ENCODE measurements at regions not wholly inside any gene's neighbourhood (a gene's known extent, or its start where the extent isn't known, plus 50 kb on each side); places are given as distances from the start of the nearest gene placed in this dataset.

GRCh38 chr9:79012561-79012960, 559.2 kb upstream of the TLE4 start:
- no peak for DNase-seq (ENCODE audit: low read depth in 2 of 2)

GRCh38 chr9:79013715-79014610, 557.8 kb upstream of the TLE4 start:
- DNase-seq (ENCODE audit: low read depth in 2 of 2), result no peak

DNA sequence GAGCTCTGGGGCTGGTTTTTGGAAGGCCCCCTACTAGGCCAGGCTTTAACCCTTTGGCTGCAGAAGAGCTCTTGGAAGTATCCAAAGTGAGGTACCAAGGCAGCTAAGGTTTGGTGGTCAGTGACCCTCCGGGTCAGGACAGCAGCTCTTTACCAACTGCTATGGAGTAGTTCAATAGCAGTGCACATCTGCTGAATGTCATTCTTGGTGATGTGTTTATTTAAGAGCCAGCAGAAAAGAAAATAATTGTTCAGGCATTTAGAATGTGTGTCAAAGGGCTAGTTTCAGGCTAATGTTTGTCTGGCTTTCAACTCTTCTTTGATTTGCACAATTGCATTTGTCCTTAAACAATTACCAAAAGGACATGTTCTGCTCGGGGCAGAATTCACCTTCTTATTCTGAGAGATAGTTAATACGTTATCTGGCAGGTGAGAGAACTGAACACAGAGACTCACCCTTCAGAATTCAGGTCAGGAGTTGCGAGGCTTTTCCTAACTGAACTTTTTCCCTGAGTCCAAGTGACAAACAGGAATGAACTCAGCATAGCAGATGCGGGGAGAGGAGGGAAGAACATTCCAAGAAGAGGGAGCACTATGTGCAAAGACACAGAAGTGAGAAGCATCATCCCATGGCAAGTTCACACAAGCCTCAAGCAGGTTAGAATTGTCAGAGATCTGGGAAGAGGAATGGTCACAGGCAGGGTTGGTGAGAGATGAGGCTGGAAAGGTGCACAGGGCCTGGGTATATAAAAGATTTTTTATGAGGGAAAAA, 556.7 kb upstream of the TLE4 start:
- DNase-seq (ENCODE audit: low read depth in 2 of 2), result no peak

DNA sequence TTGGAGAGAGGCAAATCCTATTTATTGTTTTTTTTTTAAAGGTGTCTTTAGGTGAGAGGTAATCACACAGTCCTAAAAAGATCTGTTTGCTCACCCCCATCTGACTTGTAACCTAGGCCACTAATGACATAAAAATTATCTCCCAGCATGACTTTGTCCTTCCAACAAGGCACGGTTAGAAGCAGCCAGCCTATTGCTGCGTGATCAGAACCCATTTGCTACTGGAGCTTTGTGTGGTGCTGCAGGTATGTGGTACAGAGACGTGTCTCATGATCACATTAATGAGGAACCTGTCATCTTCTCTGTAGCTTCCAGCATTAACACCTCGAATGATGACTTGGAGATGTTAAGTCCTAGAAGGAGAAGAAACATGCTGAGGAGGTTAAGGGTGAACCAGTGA, 555.8 kb upstream of the TLE4 start:
- DNase-seq (ENCODE audit: low read depth in 2 of 2), result no peak

DNA sequence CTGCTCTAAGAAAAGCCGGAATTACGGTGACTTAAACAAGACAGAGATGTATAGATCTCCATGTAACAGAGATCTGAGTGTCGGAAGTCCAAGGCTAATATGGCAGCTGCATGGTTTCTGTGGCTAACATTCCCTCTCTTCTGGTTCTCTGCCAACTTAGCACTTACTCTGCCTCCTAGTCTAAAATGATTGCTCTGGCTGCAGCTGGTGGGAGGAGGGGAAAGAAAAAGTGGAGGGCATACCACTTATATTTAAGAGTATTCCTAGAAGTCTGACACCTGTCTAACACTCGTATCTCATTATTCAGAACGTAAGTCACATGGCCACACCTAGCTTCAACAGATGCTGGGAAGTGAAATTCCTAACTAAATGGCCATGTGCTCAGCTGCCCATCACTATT, 551.5 kb upstream of the TLE4 start:
- DNase-seq (ENCODE audit: low read depth in 2 of 2), result no peak

GRCh38 chr9:79021084-79021483, 550.7 kb upstream of the TLE4 start:
- DNase-seq (ENCODE audit: low read depth in 2 of 2), result no peak

DNA sequence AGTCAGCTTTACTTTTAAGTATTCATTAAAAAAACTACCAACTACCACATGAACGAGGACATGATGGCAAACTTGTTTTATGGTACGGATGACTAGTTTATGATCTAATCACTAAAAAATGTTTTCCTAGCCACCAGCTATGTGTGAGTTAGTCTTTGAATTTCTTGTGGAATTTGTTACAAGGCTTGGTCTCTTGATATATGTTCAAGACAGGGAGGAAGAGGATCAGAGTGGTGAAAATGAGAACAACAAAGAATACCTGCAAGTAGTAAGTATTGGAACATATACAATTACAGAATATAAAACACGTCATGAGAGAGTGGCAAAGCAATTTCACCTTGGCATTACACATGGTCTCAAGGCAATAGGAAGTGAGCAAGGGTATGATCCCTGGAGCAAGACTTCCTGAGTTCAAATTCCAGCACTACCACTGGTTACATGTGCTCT, 548.6 kb upstream of the TLE4 start:
- DNase-seq (ENCODE audit: low read depth in 2 of 2), result no peak

DNA sequence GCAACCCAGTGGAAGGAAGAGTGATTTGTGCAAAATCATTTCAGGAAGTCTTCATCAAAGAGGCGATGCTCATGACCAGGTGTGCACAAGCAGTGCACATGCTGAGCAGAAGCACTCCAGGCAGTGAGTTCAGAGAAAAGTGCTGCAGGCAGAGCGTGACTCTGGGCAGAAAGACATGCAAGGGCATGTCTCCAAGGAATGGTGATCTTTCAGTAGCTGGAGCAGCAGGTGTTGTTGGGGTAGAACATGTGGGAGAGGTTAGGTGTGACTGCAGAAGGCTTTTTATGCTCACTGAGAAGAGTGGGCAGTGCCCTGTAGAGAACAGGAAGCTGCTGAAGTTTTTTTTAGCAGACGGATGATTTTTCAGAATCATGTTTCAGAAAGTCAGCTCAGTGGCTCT, 545.4 kb upstream of the TLE4 start:
- DNase-seq (ENCODE audit: low read depth in 2 of 2), result no peak

DNA sequence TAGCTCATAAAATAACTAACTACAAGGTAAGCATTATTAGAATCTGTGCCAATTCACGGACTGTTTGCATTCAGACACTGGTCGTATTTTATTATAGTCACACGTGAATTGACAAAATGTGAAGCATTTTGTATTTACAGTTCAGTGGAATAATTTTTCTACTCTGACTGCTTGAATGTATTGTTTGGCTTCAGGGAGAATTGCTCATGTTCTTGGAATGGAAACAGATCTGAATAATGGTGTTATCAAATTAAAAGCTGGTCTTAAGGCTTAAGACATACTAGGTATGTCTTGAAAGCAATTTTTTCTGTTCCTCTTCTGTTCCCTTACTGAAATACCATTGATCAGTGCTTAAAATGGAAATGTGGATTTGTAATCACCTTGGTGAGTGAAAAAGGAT, 543.7 kb upstream of the TLE4 start:
- no peak for DNase-seq (ENCODE audit: low read depth in 2 of 2)

- no peak for DNase-seq (ENCODE audit: low read depth in 2 of 2)
Observed at GRCh38 chr9:79034583-79034982, 537.2 kb upstream of the TLE4 start.

DNA sequence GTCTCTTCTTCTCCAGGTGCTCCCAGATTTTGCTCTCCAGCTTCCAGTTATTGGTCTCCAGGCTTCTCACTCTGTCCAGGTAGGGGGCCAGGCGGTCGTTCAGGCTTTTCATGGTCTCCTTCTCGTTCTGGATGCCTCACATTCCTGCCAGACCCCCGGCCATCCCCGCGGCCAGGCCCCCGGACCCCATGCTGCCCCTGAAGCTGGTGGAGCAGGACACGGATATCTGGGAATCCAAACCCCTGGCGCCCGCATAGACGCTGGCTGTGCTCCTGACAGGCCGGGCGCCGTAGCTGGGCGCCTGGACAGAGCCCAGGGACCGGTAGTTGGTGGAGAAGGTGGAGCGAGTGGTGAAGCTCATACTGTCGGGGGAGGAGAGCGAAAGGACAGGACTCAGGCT, 534.4 kb upstream of the TLE4 start:
- DNase-seq (ENCODE audit: low read depth in 2 of 2), result no peak

GRCh38 chr9:79040671-79041070, 531.1 kb upstream of the TLE4 start:
- no peak for DNase-seq (ENCODE audit: low read depth in 2 of 2)

- DNase-seq (ENCODE audit: low read depth in 2 of 2), result no peak
Observed at GRCh38 chr9:79041266-79041665, 530.5 kb upstream of the TLE4 start.

GRCh38 chr9:79043916-79044315, 527.8 kb upstream of the TLE4 start:
- DNase-seq (ENCODE audit: low read depth in 2 of 2), result no peak

DNA sequence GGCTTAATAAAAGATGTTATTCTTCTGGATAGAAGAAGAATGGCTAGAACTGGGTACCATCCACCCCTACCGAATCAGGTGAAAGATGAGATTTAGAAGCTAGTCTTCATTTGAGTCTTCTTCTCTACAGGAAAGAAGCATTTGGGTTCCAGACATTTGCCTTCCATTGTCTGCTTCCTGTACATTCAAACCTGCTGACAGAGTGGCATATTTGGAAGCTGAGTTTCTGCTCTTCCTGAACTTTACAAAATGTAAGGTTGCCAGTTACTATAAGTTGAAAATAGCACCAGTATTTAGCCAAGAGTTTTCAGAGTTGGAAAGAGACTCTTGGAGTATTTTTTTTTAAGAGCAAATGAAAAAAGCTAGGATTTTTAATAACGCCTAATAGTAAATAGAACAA, 525.4 kb upstream of the TLE4 start:
- no peak for DNase-seq (ENCODE audit: low read depth in 2 of 2)

DNA sequence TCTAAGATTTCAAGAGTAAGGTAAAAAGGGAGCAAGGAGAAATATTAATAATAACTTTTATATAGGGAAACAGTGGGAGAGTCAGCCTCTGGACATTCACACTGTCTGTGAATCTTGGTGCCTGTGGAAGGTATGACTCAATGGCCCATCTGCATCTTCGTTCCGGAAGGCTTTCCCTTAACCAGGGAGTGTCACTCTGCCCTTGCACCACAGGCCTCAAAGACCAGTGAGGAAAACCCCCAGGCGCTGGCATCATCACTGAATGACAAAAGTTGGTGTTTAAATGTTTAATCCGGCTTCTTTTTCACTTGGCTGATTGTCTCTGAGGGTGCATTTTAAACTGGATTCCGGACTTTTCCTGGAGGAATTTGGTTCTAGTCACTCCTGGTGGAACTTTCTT, 522.4 kb upstream of the TLE4 start:
- DNase-seq (ENCODE audit: low read depth in 2 of 2), result no peak

GRCh38 chr9:79053598-79053997, 518.2 kb upstream of the TLE4 start:
- DNase-seq (ENCODE audit: low read depth in 2 of 2), result no peak

- no peak for DNase-seq (ENCODE audit: low read depth in 2 of 2)
Observed at GRCh38 chr9:79054500-79054899, 517.3 kb upstream of the TLE4 start.

- no peak for DNase-seq (ENCODE audit: low read depth in 2 of 2)
Observed at GRCh38 chr9:79056041-79056440, 515.7 kb upstream of the TLE4 start.

DNA sequence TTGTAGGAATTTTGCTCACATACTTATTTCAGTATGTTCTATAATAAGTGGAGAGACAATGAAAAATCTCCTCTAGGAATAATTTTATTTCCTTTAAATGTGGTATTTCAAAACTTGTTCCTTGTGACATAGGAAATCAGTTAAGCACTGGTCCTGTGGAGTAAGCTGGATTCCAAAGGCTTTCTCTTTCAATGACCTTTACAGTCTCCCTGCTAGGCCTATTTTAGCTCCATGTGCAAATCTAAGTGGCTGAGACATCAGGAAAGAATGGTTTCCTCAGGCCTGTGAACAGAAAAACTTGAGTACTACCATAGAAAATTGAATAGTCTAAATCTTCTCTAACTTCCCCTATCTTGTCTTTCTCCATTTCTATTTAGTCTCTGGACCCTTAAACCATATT, 514.2 kb upstream of the TLE4 start:
- no peak for DNase-seq (ENCODE audit: low read depth in 2 of 2)

DNA sequence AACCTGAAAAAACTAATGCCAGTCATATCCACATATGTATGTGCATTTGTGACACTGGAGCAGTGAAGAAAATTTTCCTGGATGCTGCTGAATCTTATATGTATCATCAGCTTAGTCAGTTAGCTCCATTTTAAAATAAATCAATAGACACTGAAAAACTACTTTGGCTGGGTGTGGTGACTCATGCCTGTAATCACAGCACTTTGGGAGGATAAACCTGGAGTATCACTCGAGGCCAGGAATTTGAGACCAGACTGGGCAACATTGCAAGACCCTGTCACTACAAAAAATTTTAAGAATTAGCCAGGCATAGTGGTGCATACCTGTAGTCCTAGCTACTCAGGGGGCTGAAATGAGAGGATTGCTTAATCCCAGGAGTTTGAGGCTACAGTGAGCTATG, 511.0 kb upstream of the TLE4 start:
- no peak for DNase-seq (ENCODE audit: low read depth in 2 of 2)

- no peak for DNase-seq (ENCODE audit: low read depth in 2 of 2)
Observed at GRCh38 chr9:79061752-79062616, 509.8 kb upstream of the TLE4 start.
